GM19395 (cell line): ENCODE measurements at regions not wholly inside any gene's neighbourhood (a gene's known extent, or its start where the extent isn't known, plus 50 kb on each side); places are given as distances from the start of the nearest gene placed in this dataset.
A peak's percentile ranks its signal among the peaks of the same experiment; 100 is the strongest.

ENCODE experiments used
- ATAC-seq: cut with Tn5 transposase; IDR thresholded peaks from one replicate; pipeline ENCODE4 v1.9.1; 2021; ENCODE audit warnings: mild to moderate bottlenecking, moderate library complexity; ENCODE audit not compliant: unreplicated experiment

DNA sequence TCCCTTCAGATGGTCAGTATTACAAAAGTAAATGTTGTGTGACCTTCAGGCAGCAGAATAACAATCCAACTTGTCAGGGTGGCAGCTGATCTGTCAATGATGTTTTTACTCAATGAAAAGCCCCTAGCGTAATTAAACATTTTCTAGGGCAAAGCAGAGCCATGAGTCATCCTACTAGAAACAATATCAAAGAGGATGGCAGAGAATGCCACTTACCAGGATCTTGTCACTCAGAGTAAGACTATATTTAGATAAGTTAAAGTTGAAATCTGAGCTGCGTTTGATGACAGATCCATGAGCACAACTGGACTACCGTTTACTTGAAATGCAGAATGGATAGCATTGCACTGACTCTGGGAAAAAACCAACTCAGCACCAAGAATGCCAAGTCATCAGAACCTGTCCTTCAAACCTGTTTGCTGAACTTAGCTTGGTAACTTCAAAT, 612.6 kb upstream of the ACVR2A start:
- no peak for ATAC-seq

DNA sequence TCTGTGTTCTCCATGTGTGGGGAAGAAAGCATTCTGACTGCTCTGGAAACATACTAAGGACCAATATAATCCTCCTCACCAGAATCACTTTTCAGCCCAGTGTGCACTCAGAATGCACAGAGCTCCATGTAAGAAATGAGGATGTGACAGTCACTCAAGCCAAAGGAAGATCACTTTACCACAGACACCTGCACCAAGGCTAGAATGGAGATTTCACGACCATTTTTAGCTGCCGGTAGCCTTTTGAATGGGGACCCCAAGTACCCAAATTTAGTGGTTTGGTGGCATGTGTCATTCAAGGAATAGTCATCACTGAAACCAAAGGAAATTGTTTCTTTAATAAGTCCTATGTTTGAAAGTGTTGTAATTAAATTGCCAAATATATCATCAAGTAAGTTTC, 613.2 kb upstream of the ACVR2A start:
- ATAC-seq = peak; percentile 72

DNA sequence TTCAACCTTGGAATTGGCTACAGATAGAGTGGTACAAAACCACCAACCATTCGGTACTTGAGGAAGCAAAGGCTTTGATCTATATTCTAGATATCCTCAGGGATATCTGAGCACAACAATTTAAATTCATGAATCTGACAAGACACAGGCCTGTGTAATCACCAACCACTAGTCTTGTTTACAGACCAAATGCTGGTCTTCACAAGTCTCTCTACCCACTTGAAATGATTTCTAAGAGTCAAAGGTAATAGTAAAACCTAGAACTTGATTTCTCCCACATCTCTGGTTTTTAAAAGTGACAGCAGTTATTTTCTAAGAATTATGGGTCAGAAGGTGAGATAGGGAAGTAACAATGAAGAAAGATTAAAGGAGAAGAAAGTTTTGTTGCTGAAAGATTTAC, 613.7 kb upstream of the ACVR2A start:
- no peak for ATAC-seq

- ATAC-seq = no peak
Observed at GRCh38 chr2:147227313-147227712, 617.5 kb upstream of the ACVR2A start.

DNA sequence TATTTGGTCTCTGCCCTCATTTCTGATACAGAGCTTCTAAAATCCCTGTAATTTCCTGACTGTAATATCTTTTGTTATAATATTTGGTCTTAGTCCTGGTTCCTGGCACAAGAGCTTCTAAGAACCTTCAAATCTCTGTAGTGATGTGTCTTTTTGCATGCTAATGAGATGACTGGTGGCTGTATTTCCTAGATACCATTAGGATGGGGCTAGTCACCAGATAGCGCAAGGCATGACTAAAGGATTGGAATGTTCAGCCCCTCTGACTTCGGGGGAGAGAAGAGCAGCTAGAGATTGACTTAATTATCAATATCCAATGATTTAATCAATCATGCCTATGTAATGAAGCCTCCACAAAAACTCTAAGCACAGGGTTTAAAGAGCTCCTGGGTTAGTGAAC, 620.8 kb upstream of the ACVR2A start:
- no peak for ATAC-seq

DNA sequence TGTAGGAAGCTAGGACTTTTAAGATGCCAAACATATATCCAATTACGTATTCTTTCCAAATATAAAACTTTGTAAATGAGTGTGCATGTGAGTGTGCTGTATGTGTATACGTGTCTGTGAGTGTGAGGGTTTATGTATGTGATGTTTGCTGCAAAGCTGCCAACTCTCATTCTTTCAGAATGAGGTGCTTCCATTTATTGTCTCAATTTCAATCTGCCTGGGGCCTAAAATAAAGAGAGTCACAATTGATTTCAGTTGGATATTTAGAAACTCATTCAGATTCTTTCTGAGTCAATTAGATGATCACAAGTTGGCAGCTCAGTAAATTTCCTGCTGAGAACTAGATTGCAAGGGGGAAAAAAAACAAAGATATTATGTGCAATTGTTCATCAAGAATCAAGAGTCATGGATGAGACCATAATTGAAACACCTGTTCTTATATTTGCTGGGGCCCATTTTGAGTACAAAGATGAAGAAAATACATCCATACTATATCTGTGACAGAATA, 621.2 kb upstream of the ACVR2A start:
- ATAC-seq = no peak

DNA sequence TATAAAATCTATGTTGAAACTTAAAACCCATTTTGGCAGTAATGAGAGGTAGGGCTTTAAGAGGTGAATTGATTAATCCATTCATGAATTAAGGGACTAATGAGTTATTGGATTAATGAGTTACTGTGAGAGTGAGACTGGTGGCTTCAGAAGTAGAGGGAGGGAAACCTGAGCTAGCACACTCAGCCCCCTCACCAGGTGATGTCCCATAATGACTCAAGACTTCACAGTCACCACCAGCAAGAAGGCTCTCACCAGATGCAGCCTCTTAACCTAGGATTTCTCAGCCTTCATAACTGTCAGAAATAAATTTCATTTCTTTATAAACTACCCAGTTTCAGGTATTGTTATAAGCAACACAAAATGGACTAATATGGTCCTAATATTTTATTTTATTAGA, 621.7 kb upstream of the ACVR2A start:
- ATAC-seq = peak; percentile 61

GRCh38 chr2:147222506-147222905, 622.3 kb upstream of the ACVR2A start:
- ATAC-seq = peak; percentile 68

DNA sequence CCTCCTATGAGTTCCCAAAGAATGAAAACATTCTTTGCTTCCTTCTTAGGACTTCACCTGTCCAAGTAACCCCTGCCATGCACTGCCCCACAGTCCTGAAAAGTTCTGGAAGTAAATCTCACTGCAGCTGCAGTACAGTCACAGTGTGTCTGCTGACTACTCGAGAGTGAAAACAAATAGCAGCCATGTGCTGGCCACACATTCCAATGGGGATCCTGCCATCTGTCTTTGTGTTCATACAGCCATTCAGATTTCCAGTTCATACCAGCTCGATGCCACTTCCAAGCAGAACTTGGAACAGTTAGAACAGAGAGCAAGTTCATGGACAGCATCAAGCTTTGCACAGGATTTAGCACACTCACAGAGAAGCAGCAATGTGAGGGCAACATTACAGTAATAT, 629.9 kb upstream of the ACVR2A start:
- ATAC-seq = no peak

GRCh38 chr2:147211484-147211883, 633.3 kb upstream of the ACVR2A start:
- no peak for ATAC-seq

DNA sequence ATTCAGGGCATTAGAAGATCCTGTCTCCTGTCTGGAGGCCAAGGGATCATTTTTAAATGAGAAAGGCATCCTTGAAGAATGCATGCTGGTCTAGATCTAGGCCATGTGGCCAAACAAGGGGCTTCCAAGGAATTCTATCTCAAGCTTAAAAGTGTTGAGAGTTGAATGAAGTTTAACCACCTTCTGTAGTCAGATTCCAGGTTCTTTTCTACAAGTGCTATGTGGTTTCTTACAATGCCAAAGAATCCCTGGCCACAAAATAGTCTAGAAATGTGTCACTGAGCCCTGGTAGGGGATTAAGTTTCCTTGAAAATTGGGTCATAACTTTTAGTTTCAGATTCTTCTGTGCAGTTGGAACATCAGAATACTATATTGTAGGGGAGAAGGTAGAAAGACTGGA, 640.7 kb upstream of the ACVR2A start:
- ATAC-seq = no peak

DNA sequence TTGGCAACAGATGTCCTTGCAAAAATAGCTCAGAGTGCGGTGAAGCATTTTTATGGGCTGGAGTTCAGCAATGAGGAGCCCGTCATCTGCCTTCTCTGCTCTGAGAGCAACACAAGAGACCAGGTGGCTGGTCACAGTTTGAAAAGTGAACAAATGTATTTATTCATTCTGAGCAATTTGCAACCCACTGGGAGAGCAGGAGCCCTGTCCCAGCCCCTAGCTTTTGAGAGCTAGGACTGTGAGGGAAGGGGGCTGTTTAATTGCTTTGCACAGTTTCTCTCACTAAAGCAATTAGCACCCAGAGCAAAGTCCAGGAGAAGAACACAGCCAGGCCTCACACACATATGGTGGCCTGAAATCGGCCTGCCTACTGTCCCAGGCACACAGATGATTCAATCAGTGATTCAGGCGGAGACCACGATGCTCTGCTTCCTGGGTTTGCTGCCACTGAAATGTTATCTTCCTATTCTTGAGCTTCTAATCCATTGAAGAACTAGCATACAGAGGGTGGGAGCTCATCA, 646.1 kb upstream of the ACVR2A start:
- no peak for ATAC-seq

GRCh38 chr2:147197754-147198483, 646.9 kb upstream of the ACVR2A start:
- no peak for ATAC-seq

DNA sequence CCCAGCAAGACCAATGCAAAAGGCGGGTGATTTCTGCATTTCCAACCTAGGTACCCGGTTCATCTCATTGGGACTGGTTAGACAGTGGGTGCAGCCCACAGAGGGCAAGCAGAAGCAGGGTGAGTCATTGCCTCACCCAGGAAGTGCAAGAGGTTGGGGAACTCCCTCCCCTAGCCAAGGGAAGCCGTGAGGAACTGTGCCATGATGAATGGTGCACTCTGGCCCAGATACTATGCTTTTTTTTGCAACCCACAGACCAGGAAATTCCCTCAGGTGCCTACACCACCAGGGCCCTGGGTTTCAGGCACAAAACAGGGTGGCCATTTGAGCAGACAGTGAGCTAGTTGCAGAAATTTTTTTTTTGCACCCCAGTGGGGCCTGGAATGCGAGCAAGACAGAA, 662.6 kb upstream of the ACVR2A start:
- ATAC-seq = peak; percentile 78

GRCh38 chr2:147181351-147182029, 663.3 kb upstream of the ACVR2A start:
- ATAC-seq = peak; percentile 72

- ATAC-seq = no peak
Observed at GRCh38 chr2:147177071-147177857, 667.6 kb upstream of the ACVR2A start.

GRCh38 chr2:147174824-147175254, 670.0 kb upstream of the ACVR2A start:
- ATAC-seq = no peak

- peak; percentile 51 for ATAC-seq
Observed at GRCh38 chr2:147173798-147174197, 671.0 kb upstream of the ACVR2A start.

GRCh38 chr2:147173189-147173581, 671.6 kb upstream of the ACVR2A start:
- no peak for ATAC-seq

DNA sequence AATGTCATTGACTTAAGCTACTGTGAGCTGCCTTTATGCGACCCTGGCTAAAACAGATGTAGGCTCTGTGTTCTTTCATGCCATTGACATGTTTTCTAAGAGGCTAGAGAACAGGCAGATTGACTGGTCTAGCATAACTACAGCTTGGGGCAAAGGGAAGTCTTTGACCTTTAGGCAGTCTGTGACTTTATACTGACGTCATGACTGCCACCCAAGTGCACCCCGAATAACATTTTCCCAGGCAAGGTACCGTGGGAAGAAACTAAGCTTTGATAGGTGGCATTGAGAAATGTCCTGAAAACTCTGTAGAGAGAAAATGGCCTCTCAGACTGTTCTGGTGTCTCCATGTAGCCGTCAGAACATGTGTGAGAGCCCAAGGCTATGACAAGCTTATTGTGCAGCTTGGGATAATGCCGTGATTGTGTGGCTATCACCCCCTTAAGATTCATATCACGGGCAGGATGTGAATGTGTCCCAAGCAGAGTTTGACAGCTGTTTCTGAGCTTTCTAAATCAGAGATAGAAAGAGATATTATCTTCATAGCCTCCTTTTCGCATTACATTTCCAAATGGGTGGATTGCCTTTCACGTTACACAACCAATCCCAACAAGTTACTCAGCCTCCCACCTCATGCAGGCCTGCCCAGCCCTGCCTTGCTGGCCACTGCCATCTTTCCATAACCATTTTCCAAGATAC, 672.2 kb upstream of the ACVR2A start:
- ATAC-seq = no peak

DNA sequence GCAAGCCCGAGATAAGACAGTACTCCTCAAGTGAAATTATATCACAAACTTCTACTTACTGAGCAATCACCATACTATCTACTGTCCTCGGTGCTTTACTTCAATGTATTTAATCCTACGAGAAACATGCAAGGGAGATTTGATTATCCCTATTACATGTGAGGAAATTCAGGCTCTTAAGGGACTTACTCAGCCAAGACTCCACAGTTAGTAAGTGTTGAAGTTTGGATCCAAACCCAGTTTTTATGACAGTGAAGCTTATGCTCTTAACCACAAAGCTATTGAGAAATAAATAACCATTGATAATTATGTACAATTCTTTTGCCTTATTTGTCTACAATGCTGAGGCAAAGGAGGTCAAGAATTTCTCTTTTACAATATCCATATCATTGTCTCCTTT, 672.9 kb upstream of the ACVR2A start:
- no peak for ATAC-seq
